Karpas-422 (cell line): ENCODE measurements at regions not wholly inside any gene's neighbourhood (a gene's known extent, or its start where the extent isn't known, plus 50 kb on each side); places are given as distances from the start of the nearest gene placed in this dataset.
"Not testable (repeated sequence)": the region's sequence is repeated elsewhere in the genome, so short reads cannot be mapped to it uniquely, and the experiment has no call there.

ENCODE experiments used
- DNase-seq: peaks from one replicate; pipeline ENCODE4 v3.0.0-alpha.2; 2015
- H2AFZ ChIP-seq: fragments of 200-600 bp; sonication (generic); 2 replicates; pipeline ENCODE4 v1.6.1; 2014; ENCODE audit warnings: antibody characterized with exemption, low read length, mixed read lengths
- H3K27ac ChIP-seq: fragments of 200-600 bp; sonication (generic); 2 replicates; pipeline ENCODE4 v1.5.1; 2014; ENCODE audit warnings: mild to moderate bottlenecking, low read length, moderate library complexity
- H3K27me3 ChIP-seq: fragments of 200-600 bp; sonication (generic); 2 replicates; pipeline ENCODE4 v1.6.1; 2014; ENCODE audit warnings: low read length, mixed read lengths
- H3K36me3 ChIP-seq: fragments of 200-600 bp; sonication (generic); 2 replicates; pipeline ENCODE4 v1.6.1; 2014; ENCODE audit warnings: low read length, mixed read lengths; ENCODE audit not compliant: insufficient read depth
- H3K4me1 ChIP-seq: fragments of 200-600 bp; sonication (generic); 2 replicates; pipeline ENCODE4 v1.6.1; 2014; ENCODE audit warnings: mild to moderate bottlenecking, low read length, mixed read lengths
- H3K4me2 ChIP-seq: fragments of 200-600 bp; sonication (generic); 2 replicates; pipeline ENCODE4 v1.6.1; 2014; ENCODE audit warnings: low read length, low read depth, mild to moderate bottlenecking; ENCODE audit not compliant: poor library complexity, severe bottlenecking
- H3K4me3 ChIP-seq: fragments of 200-600 bp; sonication (generic); 2 replicates; pipeline ENCODE4 v1.5.1; 2014; ENCODE audit warnings: mild to moderate bottlenecking, antibody characterized with exemption, low read length, mixed read lengths
- H3K79me2 ChIP-seq: fragments of 200-600 bp; sonication (generic); 2 replicates; pipeline ENCODE4 v1.6.1; 2014; ENCODE audit warnings: mild to moderate bottlenecking, low read length, mixed read lengths
- H3K9ac ChIP-seq: fragments of 200-600 bp; sonication (generic); 2 replicates; pipeline ENCODE4 v1.6.0; 2014; ENCODE audit warnings: low read length
- H3K9me2 ChIP-seq: fragments of 200-600 bp; sonication (generic), shearing (Covaris generic); replicated peaks from 2 replicates; pipeline ENCODE4 v1.6.0; 2014; ENCODE audit warnings: mild to moderate bottlenecking, low read length, moderate library complexity; ENCODE audit not compliant: insufficient read depth
- H3K9me3 ChIP-seq: fragments of 300-700, 200-600 bp; sonication (generic); 2 replicates; pipeline ENCODE4 v1.6.1; 2014; ENCODE audit warnings: low read length, mixed read lengths
- H4K20me1 ChIP-seq: fragments of 200-600 bp; sonication (generic); 2 replicates; pipeline ENCODE4 v1.6.1; 2014; ENCODE audit warnings: mild to moderate bottlenecking, antibody characterized with exemption, low read length, low read depth; ENCODE audit not compliant: insufficient read depth

GRCh38 chr13:30548046-30548445 lies 69.7 kb upstream of the USPL1 start:
- DNase-seq, H3K9ac ChIP-seq, H3K36me3 ChIP-seq, H3K9me3 ChIP-seq, H3K9me2 ChIP-seq, H2AFZ ChIP-seq, H3K27me3 ChIP-seq, H3K4me2 ChIP-seq, H4K20me1 ChIP-seq, H3K4me3 ChIP-seq, H3K27ac ChIP-seq, H3K79me2 ChIP-seq: not testable (repeated sequence)
- peaks cover 11% of the 10 kb centered on the region for H3K4me1 ChIP-seq

DNA sequence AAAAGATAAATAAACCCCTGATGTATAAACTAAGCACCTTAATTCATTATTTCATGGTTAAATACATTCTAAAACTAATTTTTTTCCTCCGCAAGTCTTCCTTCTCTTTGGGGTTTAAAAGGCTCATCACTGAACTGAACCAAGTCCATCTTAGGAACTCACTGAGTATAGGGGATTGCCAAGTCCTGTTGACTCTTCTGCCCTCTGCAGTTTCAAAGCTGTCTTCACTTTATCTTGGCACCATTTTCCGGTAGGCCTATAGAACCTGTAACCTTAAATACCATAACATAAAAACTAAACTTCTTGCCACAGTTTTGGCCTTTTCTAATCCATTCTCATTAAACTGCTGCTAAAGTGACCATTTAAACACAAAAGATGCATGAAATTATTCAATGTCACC lies 66.5 kb upstream of the USPL1 start:
- Histone ChIP-seq H3K27ac (no peak overlapping the region), H3K27me3 (no peaks in the 10 kb centered on the region), H3K4me3 (no peak overlapping the region), H4K20me1 (no peaks in the 10 kb centered on the region), H3K79me2 (no peaks in the 10 kb centered on the region), H3K9ac (no peak overlapping the region), H3K36me3 (no peaks in the 10 kb centered on the region), H3K4me2 (no peak overlapping the region), H3K9me3 (no peaks in the 10 kb centered on the region), H3K9me2 (no peaks in the 10 kb centered on the region), H3K4me1 (peaks cover 11% of the 10 kb centered on the region), H2AFZ (no peak overlapping the region)
- DNase-seq: peak; percentile 85

DNA sequence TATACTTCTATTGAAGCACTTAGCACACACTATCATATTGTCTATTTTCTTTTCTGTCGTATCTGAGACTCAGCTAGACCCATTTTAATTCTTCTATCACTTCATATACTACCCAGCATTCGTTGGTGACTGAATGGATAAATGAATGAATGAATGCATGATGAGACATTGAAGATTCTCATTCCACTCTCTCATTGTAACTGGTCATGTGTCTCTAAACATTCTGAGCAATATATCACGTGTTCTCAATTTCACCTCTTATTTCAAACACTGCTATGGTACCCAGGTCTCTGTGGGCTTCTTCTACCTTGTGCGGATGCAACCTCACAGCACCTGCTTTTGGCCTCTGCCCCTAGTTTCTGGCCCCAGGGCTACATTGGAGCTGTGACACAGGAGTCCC lies 65.2 kb upstream of the USPL1 start:
- Histone ChIP-seq H3K27ac (no peak overlapping the region), H3K9ac (no peak overlapping the region), H3K27me3 (no peaks in the 10 kb centered on the region), H3K4me2 (no peak overlapping the region), H2AFZ (no peak overlapping the region), H3K9me3 (no peaks in the 10 kb centered on the region), H3K36me3 (no peaks in the 10 kb centered on the region), H3K79me2 (no peaks in the 10 kb centered on the region), H3K4me3 (no peak overlapping the region), H3K9me2 (no peaks in the 10 kb centered on the region), H4K20me1 (no peaks in the 10 kb centered on the region), H3K4me1 (peaks cover 11% of the 10 kb centered on the region)
- no peak for DNase-seq

- peaks cover under 1% of the 10 kb centered on the region for H3K4me1 ChIP-seq
- no peak overlapping the region for H3K27ac ChIP-seq
- H3K4me2 ChIP-seq: no peak overlapping the region
- no peak overlapping the region for H3K4me3 ChIP-seq
- H3K9ac ChIP-seq: no peak overlapping the region
- DNase-seq: no peak
- no peaks in the 10 kb centered on the region for H3K27me3 ChIP-seq
- H4K20me1 ChIP-seq: no peaks in the 10 kb centered on the region
- no peaks in the 10 kb centered on the region for H3K36me3 ChIP-seq
- H3K79me2 ChIP-seq: no peaks in the 10 kb centered on the region
- H2AFZ ChIP-seq: no peak overlapping the region
- H3K9me3 ChIP-seq: no peaks in the 10 kb centered on the region
- H3K9me2 ChIP-seq: no peaks in the 10 kb centered on the region
Observed at GRCh38 chr13:30559274-30559673, 58.4 kb upstream of the USPL1 start.

- H3K4me2 ChIP-seq: no peak overlapping the region
- no peak for DNase-seq
- no peak overlapping the region for H3K4me3 ChIP-seq
- H4K20me1 ChIP-seq: no peaks in the 10 kb centered on the region
- H3K9ac ChIP-seq: no peak overlapping the region
- no peaks in the 10 kb centered on the region for H3K36me3 ChIP-seq
- no peaks in the 10 kb centered on the region for H3K9me3 ChIP-seq
- H3K9me2 ChIP-seq: no peaks in the 10 kb centered on the region
- H3K27ac ChIP-seq: no peak overlapping the region
- H3K79me2 ChIP-seq: no peaks in the 10 kb centered on the region
- no peaks in the 10 kb centered on the region for H3K27me3 ChIP-seq
- H3K4me1 ChIP-seq: peaks cover 10% of the 10 kb centered on the region
- H2AFZ ChIP-seq: no peak overlapping the region
Observed at GRCh38 chr13:30560212-30560611, 57.5 kb upstream of the USPL1 start.

GRCh38 chr13:30561511-30561910 lies 56.2 kb upstream of the USPL1 start:
- no peaks in the 10 kb centered on the region for H3K79me2 ChIP-seq
- no peak for DNase-seq
- H3K9ac ChIP-seq: no peak overlapping the region
- no peak overlapping the region for H2AFZ ChIP-seq
- H3K27ac ChIP-seq: no peak overlapping the region
- no peaks in the 10 kb centered on the region for H3K36me3 ChIP-seq
- H3K27me3 ChIP-seq: no peaks in the 10 kb centered on the region
- peaks cover 23% of the 10 kb centered on the region for H3K4me1 ChIP-seq
- no peaks in the 10 kb centered on the region for H4K20me1 ChIP-seq
- H3K9me3 ChIP-seq: no peaks in the 10 kb centered on the region
- H3K4me2 ChIP-seq: no peak overlapping the region
- no peaks in the 10 kb centered on the region for H3K9me2 ChIP-seq
- no peak overlapping the region for H3K4me3 ChIP-seq

GRCh38 chr13:30564489-30564888 lies 53.2 kb upstream of the USPL1 start:
- peak overlapping the region; percentile 42; the same call in 1 of the 2 replicates for H3K4me3 ChIP-seq
- no peak overlapping the region for H2AFZ ChIP-seq
- no peaks in the 10 kb centered on the region for H3K9me3 ChIP-seq
- no peaks in the 10 kb centered on the region for H3K36me3 ChIP-seq
- H3K27ac ChIP-seq: no peak overlapping the region
- DNase-seq: no peak
- H3K9ac ChIP-seq: 0 out of 2 replicates have a peak overlapping the region, but pooled peaks have one; percentile 17
- H3K4me2 ChIP-seq: peak overlapping the region; percentile 66
- H3K79me2 ChIP-seq: no peaks in the 10 kb centered on the region
- H3K9me2 ChIP-seq: no peaks in the 10 kb centered on the region
- no peaks in the 10 kb centered on the region for H3K27me3 ChIP-seq
- peaks cover 41% of the 10 kb centered on the region for H3K4me1 ChIP-seq
- H4K20me1 ChIP-seq: no peaks in the 10 kb centered on the region

DNA sequence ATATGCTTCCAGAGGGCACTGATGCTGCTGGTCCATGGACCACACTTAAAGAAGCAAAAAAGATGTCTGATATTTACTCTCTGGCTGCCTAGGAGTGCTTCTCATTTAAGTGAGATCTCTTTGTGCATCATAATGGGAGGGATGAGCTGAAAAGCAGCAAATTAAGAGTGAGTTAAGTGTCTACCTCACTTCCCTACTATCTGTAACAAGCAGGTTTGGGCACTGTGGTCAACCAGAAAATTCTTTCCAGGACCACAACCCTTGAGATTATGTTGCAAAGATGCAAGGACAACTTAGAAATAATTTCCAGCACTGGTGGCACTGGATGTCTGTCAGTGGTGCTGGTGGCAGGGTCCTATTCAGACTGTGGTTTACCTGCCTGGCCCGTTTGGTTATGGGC lies 52.1 kb upstream of the USPL1 start:
- DNase-seq: no peak
- no peaks in the 10 kb centered on the region for H3K79me2 ChIP-seq
- H3K4me2 ChIP-seq: peak overlapping the region; percentile 66
- no peak overlapping the region; the same call in 1 of the 2 replicates for H3K9ac ChIP-seq
- no peaks in the 10 kb centered on the region for H3K9me2 ChIP-seq
- H3K27ac ChIP-seq: no peak overlapping the region
- H4K20me1 ChIP-seq: no peaks in the 10 kb centered on the region
- no peaks in the 10 kb centered on the region for H3K9me3 ChIP-seq
- H3K4me1 ChIP-seq: peaks cover 49% of the 10 kb centered on the region
- H3K36me3 ChIP-seq: no peaks in the 10 kb centered on the region
- H3K4me3 ChIP-seq: peak overlapping the region; percentile 42
- H2AFZ ChIP-seq: no peak overlapping the region; the same call in 1 of the 2 replicates
- H3K27me3 ChIP-seq: no peaks in the 10 kb centered on the region

- no peak overlapping the region for H2AFZ ChIP-seq
- peaks cover 56% of the 10 kb centered on the region for H3K4me1 ChIP-seq
- DNase-seq: peak; percentile 85
- peak overlapping the region; percentile 66 for H3K4me2 ChIP-seq
- H3K36me3 ChIP-seq: no peaks in the 10 kb centered on the region
- H3K27ac ChIP-seq: no peak overlapping the region
- no peaks in the 10 kb centered on the region for H3K9me2 ChIP-seq
- H3K4me3 ChIP-seq: no peak overlapping the region
- H3K27me3 ChIP-seq: no peaks in the 10 kb centered on the region
- H3K9me3 ChIP-seq: no peaks in the 10 kb centered on the region
- no peak overlapping the region for H3K9ac ChIP-seq
- no peaks in the 10 kb centered on the region for H4K20me1 ChIP-seq
- no peaks in the 10 kb centered on the region for H3K79me2 ChIP-seq
Observed at GRCh38 chr13:30567072-30567471, 50.6 kb upstream of the USPL1 start.
